HepG2 (cell line): ENCODE measurements at regions not wholly inside any gene's neighbourhood (a gene's known extent, or its start where the extent isn't known, plus 50 kb on each side); places are given as distances from the start of the nearest gene placed in this dataset.

Experiments used
- ATAC-seq: fragments of 200-7000 bp; cut with Tn5 transposase; 3 replicates; pipeline ENCODE4 v1.9.1; 2020; ENCODE audit warnings: mild to moderate bottlenecking, moderate library complexity
- BruUV-seq: library from RNA; stranded (reverse); fragments of 400-500 nt; replicated peaks from 2 replicates; lab custom pipeline; 2021; lab: Mats Ljungman, UMichigan
- CTCF ChIA-PET: fragments of 300-600 bp; formaldehyde crosslinking; extraction: SDS; loops from one replicate; lab custom pipeline; 2021; ENCODE audit warnings: low total read pairs, inconsistent platforms, low intra/inter-chr PET ratio; lab: Yijun Ruan, JAX
- POLR2A ChIA-PET: fragments of 350-600 bp; sonication (Branson Sonifier 250); formaldehyde crosslinking; loops from one replicate; lab custom pipeline; 2020; ENCODE audit warnings: antibody characterized with exemption, inconsistent platforms; lab: Yijun Ruan, JAX
- DNase-seq: peaks from one replicate; pipeline ENCODE4 v3.0.0-alpha.2; 2015; ENCODE audit warnings: low spot score
- FAIRE-seq: peaks from 3 replicates; lab custom pipeline; 2011; peaks lifted over from hg19 to GRCh38; lab: Jason Lieb, UNC
- H2AFZ ChIP-seq: one replicate; pipeline ENCODE4 v1.6.1; 2011; ENCODE audit warnings: low read length, inconsistent platforms
- H3K27ac ChIP-seq: fragments of 300-600 bp; 3 replicates; pipeline ENCODE4 v1.8.0; 2011; ENCODE audit warnings: mixed run types, mild to moderate bottlenecking, mixed read lengths, low read length, inconsistent platforms; ENCODE audit not compliant: insufficient read depth; ENCODE audit errors: extremely low read length
- H3K27me3 ChIP-seq, 2 experiments: fragments of 200-600 bp in 1 of 2; 2 replicates in 1 of 2; 3 replicates in 1 of 2; pipeline versions ENCODE4 v1.6.0 to v1.8.0; 2011; ENCODE audit warnings: low read length in 2 of 2, mild to moderate bottlenecking in 2 of 2, moderate library complexity in 2 of 2, inconsistent platforms in 1 of 2; ENCODE audit not compliant: insufficient read depth in 2 of 2, control insufficient read depth in 1 of 2
- H3K36me3 ChIP-seq, 2 experiments: fragments of 200-600 bp in 1 of 2; replicated peaks in 1 of 2; 2 replicates in 1 of 2; 3 replicates in 1 of 2; pipeline versions ENCODE4 v1.5.1 to v1.8.0; 2011; ENCODE audit warnings: low read length in 2 of 2, inconsistent platforms in 1 of 2; ENCODE audit not compliant: insufficient read depth in 2 of 2, control insufficient read depth in 1 of 2
- H3K4me1 ChIP-seq: 2 replicates; pipeline ENCODE4 v1.5.1; 2012; ENCODE audit warnings: low read length, inconsistent platforms; ENCODE audit not compliant: insufficient read depth
- H3K4me2 ChIP-seq: 2 replicates; pipeline ENCODE4 v1.6.0; 2011; ENCODE audit warnings: low read depth, low read length, inconsistent platforms
- H3K4me3 ChIP-seq, 3 experiments: fragments of 200-600 bp in 1 of 3; sonication (generic), shearing (Covaris generic) in 1 of 3; replicated peaks in 1 of 3; 2 replicates each; pipeline ENCODE4 v1.5.1; 2011 to 2016; ENCODE audit warnings: low read length in 3 of 3, inconsistent platforms in 2 of 3, low read depth in 2 of 3, mild to moderate bottlenecking in 2 of 3, control low read depth in 1 of 3, mixed read lengths in 1 of 3; ENCODE audit not compliant: insufficient read depth in 1 of 3
- H3K79me2 ChIP-seq: one replicate; pipeline ENCODE4 v1.6.1; 2011; ENCODE audit warnings: low read length, inconsistent platforms; ENCODE audit not compliant: insufficient read depth
- H3K9ac ChIP-seq: 2 replicates; pipeline ENCODE4 v1.6.0; 2011; ENCODE audit warnings: mild to moderate bottlenecking, low read depth, low read length, inconsistent platforms; ENCODE audit not compliant: insufficient read depth
- H3K9me3 ChIP-seq: 2 replicates; pipeline ENCODE4 v1.5.1; 2012; ENCODE audit warnings: mild to moderate bottlenecking, low read length
- H4K20me1 ChIP-seq: 2 replicates; pipeline ENCODE4 v1.6.0; 2011; ENCODE audit warnings: inconsistent platforms, mild to moderate bottlenecking, low read length, moderate library complexity; ENCODE audit not compliant: insufficient read depth
- HNRNPLL ChIP-seq: fragments of 200-400 bp; formaldehyde crosslinking; IDR thresholded peaks from 2 replicates; pipeline ENCODE4 v1.6.1; 2017; ENCODE audit warnings: mild to moderate bottlenecking, low read depth, low read length; ENCODE audit not compliant: poor library complexity, severe bottlenecking
- HOXD1 ChIP-seq: sonication (generic); formaldehyde crosslinking; IDR thresholded peaks from 2 replicates; pipeline ENCODE4 v1.5.0; 2020; ENCODE audit warnings: missing genetic modification reagents
- MTF1 ChIP-seq: sonication (generic); formaldehyde crosslinking; IDR thresholded peaks from 2 replicates; pipeline ENCODE4 v1.5.0; 2020; ENCODE audit warnings: missing genetic modification reagents
- NCOA2 ChIP-seq: sonication (generic); formaldehyde crosslinking; IDR thresholded peaks from 2 replicates; pipeline ENCODE4 v1.8.0; 2022; ENCODE audit warnings: inconsistent platforms
- NCOR1 ChIP-seq: fragments of 200-600 bp; sonication (generic); IDR thresholded peaks from 2 replicates; pipeline ENCODE4 v1.7.0; 2017; ENCODE audit warnings: antibody characterized with exemption, low read length, borderline replicate concordance
- NRL ChIP-seq: sonication (generic); formaldehyde crosslinking; IDR thresholded peaks from 2 replicates; pipeline ENCODE4 v1.5.0; 2020; ENCODE audit warnings: missing genetic modification reagents, mild to moderate bottlenecking, moderate library complexity, borderline replicate concordance
- RAD21 ChIP-seq: fragments of 450-650 bp; formaldehyde crosslinking; IDR thresholded peaks from 2 replicates; pipeline ENCODE4 v1.5.0; 2020; ENCODE audit warnings: mild to moderate bottlenecking
- TMF1 ChIP-seq: sonication (generic); formaldehyde crosslinking; IDR thresholded peaks from 2 replicates; pipeline ENCODE4 v1.8.1; 2022; ENCODE audit warnings: low read depth, missing genetic modification reagents
- TOE1 ChIP-seq: sonication (generic); formaldehyde crosslinking; IDR thresholded peaks from 2 replicates; pipeline ENCODE4 v1.4.0; 2020; ENCODE audit warnings: mild to moderate bottlenecking, missing genetic modification reagents
- ZNF709 ChIP-seq: sonication (generic); formaldehyde crosslinking; IDR thresholded peaks from 2 replicates; pipeline ENCODE4 v1.5.0; 2020; ENCODE audit warnings: mild to moderate bottlenecking, missing genetic modification reagents
- WGBS: methylation state at CpG from one replicate; pipeline ENCODE4 v1.1.6; 2017; ENCODE audit warnings: low lambda C conversion rate; 5-methylcytosine and 5-hydroxymethylcytosine counted together
- in situ Hi-C: cut with HindIII; loops from 2 replicates; pipeline ENCODE4 v1.10.0; 2017; ENCODE audit warnings: low pct_unique_long_range_greater_than_20kb; ENCODE audit not compliant: extremely low pct_ligation_motif_present
- intact Hi-C: fragments of 100-400 bp; cut with micrococcal nuclease; formaldehyde crosslinking; loops from one replicate; pipeline ENCODE4 v1.10.0; 2022; ENCODE audit not compliant: unreplicated experiment
- TF ChIP-seq, protein P1 (sequence below): sonication (generic); formaldehyde crosslinking; conservative IDR thresholded peaks from 2 replicates; pipeline ENCODE4 v1.8.0; 2022; ENCODE audit warnings: missing genetic modification reagents
- TF ChIP-seq, protein P2 (sequence below), 2 experiments: fragments of 450-650 bp in 1 of 2; sonication (generic) in 1 of 2; formaldehyde crosslinking; IDR thresholded peaks; 2 replicates each; pipeline versions ENCODE4 v1.5.0 to v1.8.0; 2020 to 2022; ENCODE audit warnings: mild to moderate bottlenecking in 1 of 2, missing genetic modification reagents in 1 of 2

DNA sequence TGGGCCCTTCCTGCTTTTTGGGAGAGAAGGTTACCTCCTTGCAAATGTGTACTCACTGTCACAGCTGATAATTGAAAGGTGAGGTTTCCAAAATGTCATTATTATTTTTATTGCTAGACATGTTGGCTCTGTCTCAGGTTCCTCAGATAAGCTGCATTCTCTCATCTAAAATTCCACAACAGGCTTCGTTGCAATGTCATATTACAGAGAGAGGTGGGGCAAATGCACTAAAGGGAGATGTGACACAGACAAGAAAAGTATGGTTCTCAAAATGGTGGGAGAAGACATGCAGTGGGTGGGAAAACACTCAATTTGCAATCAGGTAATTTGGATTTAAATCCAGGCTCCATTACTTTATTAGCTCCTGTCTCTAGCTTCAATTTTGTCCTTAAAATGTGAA, 256.4 kb upstream of the POU3F2 start:
- Histone ChIP-seq H2AFZ (no peak overlapping the region), H3K27me3 (no peaks in the 10 kb centered on the region), H3K4me2 (no peak overlapping the region), H3K4me1 (no peaks in the 10 kb centered on the region), H3K4me3 (no peak overlapping the region), H3K9ac (no peak overlapping the region), H3K79me2 (no peaks in the 10 kb centered on the region), H3K9me3 (no peaks in the 10 kb centered on the region), H4K20me1 (no peaks in the 10 kb centered on the region), H3K27ac (no peak overlapping the region), H3K36me3 (no peaks in the 10 kb centered on the region)
- ChIA-PET CTCF (no interaction called here), POLR2A (no interaction called here)
- TF ChIP-seq NCOA2 (CRISPR knock-in tag) (no peak), RAD21 (CRISPR knock-in tag) (no peak), MTF1 (no peak), ZNF709 (no peak), TOE1 (CRISPR knock-in tag) (no peak), HOXD1 (CRISPR knock-in tag) (no peak), NRL (CRISPR knock-in tag) (no peak), HNRNPLL (no peak), TMF1 (no peak), NCOR1 (no peak)
- TF ChIP-seq, protein P1, sequence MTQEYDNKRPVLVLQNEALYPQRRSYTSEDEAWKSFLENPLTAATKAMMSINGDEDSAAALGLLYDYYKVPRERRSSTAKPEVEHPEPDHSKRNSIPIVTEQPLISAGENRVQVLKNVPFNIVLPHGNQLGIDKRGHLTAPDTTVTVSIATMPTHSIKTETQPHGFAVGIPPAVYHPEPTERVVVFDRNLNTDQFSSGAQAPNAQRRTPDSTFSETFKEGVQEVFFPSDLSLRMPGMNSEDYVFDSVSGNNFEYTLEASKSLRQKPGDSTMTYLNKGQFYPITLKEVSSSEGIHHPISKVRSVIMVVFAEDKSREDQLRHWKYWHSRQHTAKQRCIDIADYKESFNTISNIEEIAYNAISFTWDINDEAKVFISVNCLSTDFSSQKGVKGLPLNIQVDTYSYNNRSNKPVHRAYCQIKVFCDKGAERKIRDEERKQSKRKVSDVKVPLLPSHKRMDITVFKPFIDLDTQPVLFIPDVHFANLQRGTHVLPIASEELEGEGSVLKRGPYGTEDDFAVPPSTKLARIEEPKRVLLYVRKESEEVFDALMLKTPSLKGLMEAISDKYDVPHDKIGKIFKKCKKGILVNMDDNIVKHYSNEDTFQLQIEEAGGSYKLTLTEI (CRISPR knock-in tag) = no peak
- TF ChIP-seq, protein P2, sequence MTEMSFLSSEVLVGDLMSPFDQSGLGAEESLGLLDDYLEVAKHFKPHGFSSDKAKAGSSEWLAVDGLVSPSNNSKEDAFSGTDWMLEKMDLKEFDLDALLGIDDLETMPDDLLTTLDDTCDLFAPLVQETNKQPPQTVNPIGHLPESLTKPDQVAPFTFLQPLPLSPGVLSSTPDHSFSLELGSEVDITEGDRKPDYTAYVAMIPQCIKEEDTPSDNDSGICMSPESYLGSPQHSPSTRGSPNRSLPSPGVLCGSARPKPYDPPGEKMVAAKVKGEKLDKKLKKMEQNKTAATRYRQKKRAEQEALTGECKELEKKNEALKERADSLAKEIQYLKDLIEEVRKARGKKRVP (CRISPR knock-in tag; IDR thresholded peaks at IDR 0.05) = no peak
- intact Hi-C loops = no loop called here
- no peak for ATAC-seq
- in situ Hi-C loops = no loop called here
- FAIRE-seq = no peak
- DNase-seq = no peak
- 0% methylated on average over 1 of the region's 1 CpG for WGBS
- no TSS peak for BruUV-seq
